ENCODE measurements at regions not wholly inside any gene's neighbourhood (a gene's known extent, or its start where the extent isn't known, plus 50 kb on each side); places are given as distances from the start of the nearest gene placed in this dataset.

GRCh38 chr13:91153372-91153771 lies 194.1 kb upstream of the MIR17HG start:
- DNase-seq (ENCODE audit: low spot score in 2 of 2) (no peak), FAIRE-seq (no peak)

- DNase-seq (ENCODE audit: low spot score in 2 of 2) (no peak), FAIRE-seq (no peak)
Measured at GRCh38 chr13:91154558-91155353, 192.7 kb upstream of the MIR17HG start.

- FAIRE-seq, result no peak
- DNase-seq (ENCODE audit: low spot score in 2 of 2), result no peak
Measured at GRCh38 chr13:91155512-91156114, 191.9 kb upstream of the MIR17HG start.

- no peak for FAIRE-seq
- DNase-seq (ENCODE audit: low spot score in 2 of 2), result no peak
Measured at GRCh38 chr13:91157273-91158016, 190.0 kb upstream of the MIR17HG start.

- FAIRE-seq (no peak), DNase-seq (ENCODE audit: low spot score in 2 of 2) (no peak)
Measured at GRCh38 chr13:91158017-91158395, 189.5 kb upstream of the MIR17HG start.

GRCh38 chr13:91162180-91162579 lies 185.3 kb upstream of the MIR17HG start:
- FAIRE-seq, result no peak

GRCh38 chr13:91162589-91162988 lies 184.9 kb upstream of the MIR17HG start:
- FAIRE-seq (no peak), DNase-seq (ENCODE audit: low spot score in 2 of 2) (no peak)

More at GRCh38 chr13:91162180-91162579, 185.3 kb upstream of the MIR17HG start:
- DNase-seq (ENCODE audit: low spot score in 2 of 2), result no peak

GRCh38 chr13:91165758-91166157 lies 181.7 kb upstream of the MIR17HG start:
- DNase-seq (ENCODE audit: low spot score in 2 of 2) (no peak), FAIRE-seq (no peak)

- DNase-seq (ENCODE audit: low spot score in 2 of 2), result no peak
- no peak for FAIRE-seq
Measured at GRCh38 chr13:91166714-91167511, 180.6 kb upstream of the MIR17HG start.

- no peak for FAIRE-seq
- DNase-seq (ENCODE audit: low spot score in 2 of 2), result no peak
Measured at GRCh38 chr13:91167706-91168385, 179.6 kb upstream of the MIR17HG start.

GRCh38 chr13:91168386-91168711 lies 179.1 kb upstream of the MIR17HG start:
- DNase-seq (ENCODE audit: low spot score in 2 of 2) (no peak), FAIRE-seq (no peak)

- DNase-seq (ENCODE audit: low spot score in 2 of 2) (no peak), FAIRE-seq (no peak)
Measured at GRCh38 chr13:91169321-91170050, 178.0 kb upstream of the MIR17HG start.

- FAIRE-seq, result no peak
Measured at GRCh38 chr13:91172160-91172559, 175.3 kb upstream of the MIR17HG start.

GRCh38 chr13:91174886-91175501 lies 172.5 kb upstream of the MIR17HG start:
- no peak for FAIRE-seq
- no peak for DNase-seq (ENCODE audit: low spot score in 2 of 2)

More at GRCh38 chr13:91172160-91172559, 175.3 kb upstream of the MIR17HG start:
- DNase-seq (ENCODE audit: low spot score in 2 of 2), result no peak

GRCh38 chr13:91178099-91178498 lies 169.4 kb upstream of the MIR17HG start:
- no peak for FAIRE-seq
- no peak for DNase-seq (ENCODE audit: low spot score in 2 of 2)

GRCh38 chr13:91181892-91182291 lies 165.6 kb upstream of the MIR17HG start:
- FAIRE-seq, result no peak
- no peak for DNase-seq (ENCODE audit: low spot score in 2 of 2)

- no peak for FAIRE-seq
- DNase-seq (ENCODE audit: low spot score in 2 of 2), result no peak
Measured at GRCh38 chr13:91184244-91184926, 163.1 kb upstream of the MIR17HG start.

GRCh38 chr13:91185294-91185863 lies 162.1 kb upstream of the MIR17HG start:
- FAIRE-seq (no peak), DNase-seq (ENCODE audit: low spot score in 2 of 2) (no peak)

Data from frontal cortex (tissue), 3 donors.